Calu3 (cell line): ENCODE measurements at regions not wholly inside any gene's neighbourhood (a gene's known extent, or its start where the extent isn't known, plus 50 kb on each side); places are given as distances from the start of the nearest gene placed in this dataset.
"Not testable (repeated sequence)": the region's sequence is repeated elsewhere in the genome, so short reads cannot be mapped to it uniquely, and the experiment has no call there.

ENCODE experiments used
- BruUV-seq: library from RNA; stranded (reverse); fragments of 400-500 nt; replicated peaks from 2 replicates; lab custom pipeline; 2021; lab: Mats Ljungman, UMichigan
- CTCF ChIA-PET: fragments of 300-600 bp; sonication (Branson Sonifier 250); formaldehyde crosslinking; loops from one replicate; lab custom pipeline; 2022; ENCODE audit warnings: antibody characterized with exemption; lab: Charles Lee
- DNase-seq: peaks from one replicate; pipeline ENCODE4 v3.0.0; 2022
- H3K27ac Mint-ChIP-seq: one replicate; pipeline ENCODE4 v1.8.0; 2022; ENCODE audit warnings: mixed read lengths; ENCODE audit not compliant: unreplicated experiment
- H3K27me3 Mint-ChIP-seq: one replicate; pipeline ENCODE4 v1.8.0; 2022; ENCODE audit warnings: mixed read lengths; ENCODE audit not compliant: unreplicated experiment
- H3K36me3 Mint-ChIP-seq: one replicate; pipeline ENCODE4 v1.8.0; 2022; ENCODE audit warnings: mild to moderate bottlenecking, moderate library complexity, mixed read lengths; ENCODE audit not compliant: insufficient read depth, unreplicated experiment
- H3K4me1 Mint-ChIP-seq: one replicate; pipeline ENCODE4 v1.8.0; 2022; ENCODE audit warnings: mild to moderate bottlenecking, low read depth, mixed read lengths; ENCODE audit not compliant: unreplicated experiment
- H3K4me3 Mint-ChIP-seq: one replicate; pipeline ENCODE4 v1.8.0; 2022; ENCODE audit warnings: mild to moderate bottlenecking, low read depth, moderate library complexity, mixed read lengths; ENCODE audit not compliant: unreplicated experiment
- H3K9me3 Mint-ChIP-seq: one replicate; pipeline ENCODE4 v1.8.0; 2022; ENCODE audit warnings: low read depth, mixed read lengths; ENCODE audit not compliant: unreplicated experiment
- CTCF ChIP-seq: fragments of 200-600 bp; IDR thresholded peaks from one replicate; pipeline ENCODE4 v1.8.0; 2022; ENCODE audit warnings: antibody characterized with exemption; ENCODE audit not compliant: unreplicated experiment
- intact Hi-C: fragments of 100-400 bp; cut with micrococcal nuclease; formaldehyde crosslinking; loops from one replicate; pipeline ENCODE4 v1.10.0; 2022; ENCODE audit not compliant: unreplicated experiment

GRCh38 chr14:105685003-105685402 lies 158.6 kb downstream of the TMEM121 start:
- H3K27ac Mint-ChIP-seq: no peak overlapping the region
- H3K36me3 Mint-ChIP-seq: no peaks in the 10 kb centered on the region
- no peak for TF ChIP-seq CTCF
- peaks cover 29% of the 10 kb centered on the region for H3K27me3 Mint-ChIP-seq
- DNase-seq: no peak
- no peak overlapping the region for H3K4me3 Mint-ChIP-seq
- peaks cover 8% of the 10 kb centered on the region for H3K4me1 Mint-ChIP-seq
- BruUV-seq: no TSS peak
- CTCF ChIA-PET: no interaction called here
- intact Hi-C loops: no loop called here
- H3K9me3 Mint-ChIP-seq: peaks cover 11% of the 10 kb centered on the region

DNA sequence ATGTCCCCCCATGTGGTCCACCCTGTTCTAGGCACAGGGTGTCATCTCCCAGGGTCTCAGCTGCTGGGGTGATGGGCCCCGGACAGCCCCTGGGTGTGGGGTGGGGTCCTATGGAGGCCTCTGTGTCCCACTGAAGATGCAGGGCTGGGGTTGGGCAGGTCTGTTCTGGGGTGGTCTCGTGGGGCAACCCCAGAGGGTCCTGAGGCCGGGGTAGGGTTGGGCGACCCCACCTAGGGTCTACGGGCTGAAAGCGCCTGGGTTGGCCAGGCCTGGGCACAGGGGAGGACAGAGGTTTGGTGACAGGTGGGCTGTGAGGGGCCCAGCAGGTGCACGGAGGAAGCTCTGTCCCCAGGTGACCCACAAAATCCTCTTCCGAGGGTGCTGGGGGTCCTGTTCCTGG lies 159.2 kb downstream of the TMEM121 start:
- BruUV-seq, DNase-seq, H3K36me3 Mint-ChIP-seq, CTCF ChIA-PET, H3K4me1 Mint-ChIP-seq, intact Hi-C loops, H3K4me3 Mint-ChIP-seq, H3K27ac Mint-ChIP-seq: not testable (repeated sequence)
- Mint-ChIP-seq H3K27me3 (peaks cover 29% of the 10 kb centered on the region), H3K9me3 (peaks cover 17% of the 10 kb centered on the region)

DNA sequence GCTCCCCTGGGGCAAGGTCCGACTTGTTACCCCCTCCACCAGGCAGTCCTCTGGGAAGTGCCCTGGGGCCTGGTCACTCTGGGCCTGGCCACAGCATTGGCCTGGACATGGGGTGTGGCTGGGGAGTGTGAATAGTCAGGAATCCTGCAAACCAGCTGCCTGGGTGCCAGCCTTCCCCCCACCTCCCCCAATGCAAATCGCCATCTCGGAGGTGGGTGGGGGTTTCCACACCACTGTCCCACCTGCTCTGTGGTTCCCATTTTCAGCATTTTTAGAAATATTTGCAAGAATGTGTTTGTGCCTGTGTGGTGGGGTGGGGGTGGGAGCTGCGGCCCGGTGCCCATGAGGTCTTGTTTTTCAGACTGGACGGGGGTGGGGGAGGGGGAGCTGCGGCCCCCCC lies 159.7 kb downstream of the TMEM121 start:
- H3K4me1 Mint-ChIP-seq, CTCF ChIA-PET, H3K27ac Mint-ChIP-seq, H3K36me3 Mint-ChIP-seq, BruUV-seq, DNase-seq, intact Hi-C loops, H3K4me3 Mint-ChIP-seq: not testable (repeated sequence)
- peaks cover 29% of the 10 kb centered on the region for H3K27me3 Mint-ChIP-seq
- peaks cover 21% of the 10 kb centered on the region for H3K9me3 Mint-ChIP-seq

DNA sequence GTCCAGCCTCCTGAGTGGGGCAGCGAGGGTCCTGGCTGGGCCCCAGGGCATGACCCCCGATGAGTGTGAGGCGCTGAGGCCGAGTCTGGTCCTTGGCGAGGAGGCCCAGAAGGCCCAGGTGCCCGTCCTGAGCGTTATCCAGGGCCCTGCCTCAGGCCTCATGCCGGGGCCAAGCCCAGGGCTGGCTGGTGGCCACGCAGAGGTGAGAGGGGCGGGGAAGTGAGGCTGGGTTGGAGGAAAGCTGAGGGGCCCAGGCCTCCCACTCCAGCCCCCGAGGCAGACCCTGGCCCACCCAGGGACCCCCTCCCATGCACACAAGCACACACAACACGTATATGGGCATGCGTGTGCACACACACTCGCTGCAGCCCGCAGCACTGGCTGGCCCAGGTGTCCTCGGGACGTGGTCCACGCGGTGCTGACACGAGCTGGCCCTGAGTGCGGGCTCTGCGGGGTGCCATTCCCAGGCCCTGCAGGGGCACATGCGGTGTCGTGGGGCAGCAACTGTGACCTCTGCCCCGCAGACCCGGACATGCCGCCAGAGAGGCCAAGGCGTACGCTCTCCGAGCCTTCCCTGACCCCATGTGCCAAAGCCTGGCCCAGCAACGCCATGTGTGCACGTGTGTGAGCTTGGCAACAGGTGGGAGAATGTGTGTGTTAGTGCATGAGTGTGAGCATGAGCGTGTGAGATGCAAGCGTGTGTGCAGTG lies 160.2 kb downstream of the TMEM121 start:
- Mint-ChIP-seq H3K27me3 (peaks cover 29% of the 10 kb centered on the region), H3K9me3 (peaks cover 21% of the 10 kb centered on the region)
- H3K4me3 Mint-ChIP-seq, H3K4me1 Mint-ChIP-seq, BruUV-seq, DNase-seq, intact Hi-C loops, H3K36me3 Mint-ChIP-seq, H3K27ac Mint-ChIP-seq, CTCF ChIA-PET: not testable (repeated sequence)

DNA sequence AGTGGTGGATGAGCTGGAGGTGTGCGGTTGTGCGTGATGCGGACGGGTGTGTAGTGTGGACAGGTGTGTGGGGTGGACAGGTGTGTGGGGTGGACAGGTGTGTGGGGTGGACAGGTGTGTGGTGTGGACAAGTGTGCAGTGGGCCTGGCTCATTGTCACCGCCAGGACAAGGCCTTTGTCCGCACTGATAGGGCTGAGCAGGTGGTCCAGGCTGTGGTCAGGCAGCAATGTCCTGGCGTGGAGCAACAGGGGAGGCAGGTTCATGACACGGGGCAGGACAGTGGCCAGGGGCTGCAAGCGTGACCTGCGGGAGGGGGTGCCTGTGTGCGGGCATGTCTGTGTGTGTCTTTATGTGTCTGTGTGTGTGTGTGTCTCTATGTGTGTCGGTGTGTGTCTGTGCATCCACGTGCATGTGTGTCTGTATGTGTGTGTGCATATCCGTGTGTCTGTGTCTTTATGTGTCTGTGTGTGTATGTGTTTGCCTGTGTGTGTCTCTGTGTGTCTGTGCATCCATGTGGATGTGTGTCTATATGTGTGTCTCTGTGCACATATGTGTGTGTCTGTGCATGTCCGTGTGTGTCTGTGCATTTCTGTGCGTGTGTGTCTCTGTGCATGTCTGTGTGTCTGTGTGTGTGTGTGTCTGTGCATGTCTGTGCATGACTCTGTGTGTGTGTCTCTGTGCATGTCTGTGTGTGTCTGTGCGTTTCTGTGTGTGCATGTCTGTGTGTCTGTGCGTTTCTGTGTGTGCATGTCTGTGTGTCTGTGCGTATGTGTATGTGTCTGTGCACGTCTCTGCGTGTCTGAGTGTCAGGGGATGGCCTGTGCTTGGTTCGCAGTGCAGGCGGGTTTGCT lies 161.0 kb downstream of the TMEM121 start:
- peaks cover 29% of the 10 kb centered on the region for H3K27me3 Mint-ChIP-seq

DNA sequence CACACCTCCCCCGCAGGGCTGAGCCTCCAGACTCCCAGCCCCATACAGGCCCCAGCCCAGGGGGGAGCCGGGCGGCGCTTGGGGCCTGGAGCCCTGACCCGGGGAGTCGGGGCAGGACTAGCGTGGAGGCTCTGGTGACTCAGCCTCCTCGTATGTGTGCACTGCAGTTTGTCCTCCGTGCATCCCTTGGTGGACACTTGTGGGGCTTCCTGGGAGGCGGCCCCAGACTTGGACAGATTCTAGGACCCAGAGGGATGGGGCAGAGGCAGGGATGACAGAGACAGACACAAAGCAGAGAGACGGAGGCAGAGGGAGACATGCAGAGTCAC lies 161.6 kb downstream of the TMEM121 start:
- H3K27ac Mint-ChIP-seq, H3K4me1 Mint-ChIP-seq, H3K36me3 Mint-ChIP-seq, intact Hi-C loops, BruUV-seq, H3K4me3 Mint-ChIP-seq, CTCF ChIA-PET: not testable (repeated sequence)
- Mint-ChIP-seq H3K27me3 (peaks cover 29% of the 10 kb centered on the region), H3K9me3 (peaks cover 21% of the 10 kb centered on the region)
- peak; percentile 16 for DNase-seq

More for the DNA sequence above, 161.0 kb downstream of the TMEM121 start:
- peaks cover 21% of the 10 kb centered on the region for H3K9me3 Mint-ChIP-seq
- H3K27ac Mint-ChIP-seq, H3K36me3 Mint-ChIP-seq, H3K4me1 Mint-ChIP-seq, BruUV-seq, CTCF ChIA-PET, DNase-seq, intact Hi-C loops, H3K4me3 Mint-ChIP-seq: not testable (repeated sequence)

- BruUV-seq, intact Hi-C loops, H3K36me3 Mint-ChIP-seq, H3K27ac Mint-ChIP-seq, CTCF ChIA-PET, H3K4me3 Mint-ChIP-seq, DNase-seq, H3K4me1 Mint-ChIP-seq: not testable (repeated sequence)
- Mint-ChIP-seq H3K9me3 (peaks cover 26% of the 10 kb centered on the region), H3K27me3 (peaks cover 36% of the 10 kb centered on the region)
These were observed 162.4 kb downstream of the TMEM121 start for GRCh38 chr14:105688664-105689221.
